SU-DHL-6 (cell line): ENCODE measurements at regions not wholly inside any gene's neighbourhood (a gene's known extent, or its start where the extent isn't known, plus 50 kb on each side); places are given as distances from the start of the nearest gene placed in this dataset.

Source experiments
- CTCF ChIP-seq: fragments of 200-600 bp; sonication (generic); IDR thresholded peaks from one replicate; pipeline ENCODE4 v1.5.1; 2017; ENCODE audit warnings: antibody characterized with exemption, mild to moderate bottlenecking, low read length, moderate library complexity; ENCODE audit not compliant: insufficient read depth, poor library complexity, severe bottlenecking
- EZH2phosphoT487 ChIP-seq: fragments of 200-600 bp; sonication (generic), shearing (Covaris generic); conservative IDR thresholded peaks from 2 replicates; pipeline ENCODE4 v1.6.1; 2018; ENCODE audit warnings: mild to moderate bottlenecking, antibody characterized with exemption, low read length, moderate library complexity, mixed read lengths

DNA sequence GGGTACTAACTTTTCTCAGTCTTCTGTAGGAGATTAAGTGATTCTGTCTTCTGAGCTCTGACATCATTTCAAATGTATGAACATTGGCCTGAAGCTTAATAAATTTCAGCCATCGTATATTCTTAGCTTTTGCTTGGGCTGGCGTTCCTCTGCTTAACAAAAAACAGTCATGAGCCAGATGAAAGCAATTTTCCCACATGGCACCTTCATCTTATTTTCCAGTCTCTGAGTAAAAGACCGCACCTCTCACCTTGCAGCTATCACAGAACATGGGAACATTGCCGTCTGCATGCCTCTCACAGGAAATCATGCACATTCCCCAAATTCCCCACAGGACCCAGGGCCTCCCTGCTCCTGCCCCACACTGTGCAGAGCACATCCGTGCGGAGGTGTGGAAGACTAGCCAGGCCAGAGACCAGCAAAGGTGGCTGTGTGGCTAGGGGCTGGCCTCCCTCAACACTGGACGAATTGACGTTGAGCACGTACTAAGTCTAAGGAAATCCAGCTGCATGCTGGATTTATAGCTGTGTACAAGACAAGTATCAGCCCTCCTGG is 531.8 kb upstream of the ID2 start:
- TF ChIP-seq CTCF (no peak), EZH2phosphoT487 (no peak)
